DOHH2 (cell line): ENCODE measurements at regions not wholly inside any gene's neighbourhood (a gene's known extent, or its start where the extent isn't known, plus 50 kb on each side); places are given as distances from the start of the nearest gene placed in this dataset.

Experiments used
- H3F3A ChIP-seq: fragments of 200-600 bp; sonication (generic), shearing (Covaris generic); 2 replicates; pipeline ENCODE4 v1.6.0; 2016; ENCODE audit warnings: antibody characterized with exemption, mild to moderate bottlenecking; ENCODE audit not compliant: control insufficient read depth, insufficient read depth
- H3K27ac ChIP-seq: fragments of 200-600 bp; sonication (generic); 2 replicates; pipeline ENCODE4 v1.5.1; 2014; ENCODE audit warnings: low read depth, mild to moderate bottlenecking, low read length, moderate library complexity
- H3K27me3 ChIP-seq: fragments of 200-600 bp; sonication (generic); 2 replicates; pipeline ENCODE4 v1.6.1; 2014; ENCODE audit warnings: mild to moderate bottlenecking, low read length, mixed read lengths; ENCODE audit not compliant: control insufficient read depth
- H3K36me3 ChIP-seq: fragments of 200-600 bp; sonication (generic); 2 replicates; pipeline ENCODE4 v1.6.1; 2014; ENCODE audit warnings: mild to moderate bottlenecking, low read length, moderate library complexity, mixed read lengths; ENCODE audit not compliant: control insufficient read depth
- H3K4me1 ChIP-seq: fragments of 200-600 bp; sonication (generic); 2 replicates; pipeline ENCODE4 v1.6.1; 2014; ENCODE audit warnings: mild to moderate bottlenecking, low read length, mixed read lengths; ENCODE audit not compliant: control insufficient read depth
- H3K4me2 ChIP-seq: fragments of 200-600 bp; sonication (generic); 2 replicates; pipeline ENCODE4 v1.6.0; 2014; ENCODE audit warnings: mild to moderate bottlenecking, low read length, moderate library complexity
- H3K4me3 ChIP-seq: fragments of 200-600 bp; sonication (generic); 2 replicates; pipeline ENCODE4 v1.5.1; 2014; ENCODE audit warnings: mild to moderate bottlenecking, low read length, mixed read lengths
- H3K79me2 ChIP-seq: fragments of 200-600 bp; sonication (generic); 2 replicates; pipeline ENCODE4 v1.6.1; 2014; ENCODE audit warnings: mild to moderate bottlenecking, low read length, mixed read lengths; ENCODE audit not compliant: control insufficient read depth
- H3K9me2 ChIP-seq: fragments of 200-600 bp; sonication (generic); replicated peaks from 2 replicates; pipeline ENCODE4 v1.6.1; 2014; ENCODE audit warnings: mild to moderate bottlenecking, low read length, mixed read lengths; ENCODE audit not compliant: control insufficient read depth
- H3K9me3 ChIP-seq: fragments of 200-600 bp; sonication (generic); 2 replicates; pipeline ENCODE4 v1.6.1; 2014; ENCODE audit warnings: antibody characterized with exemption, low read length, mixed read lengths; ENCODE audit not compliant: control insufficient read depth, insufficient read depth
- H4K20me1 ChIP-seq: fragments of 200-600 bp; sonication (generic); 2 replicates; pipeline ENCODE4 v1.6.0; 2014; ENCODE audit warnings: low read depth, mild to moderate bottlenecking, antibody characterized with exemption, low read length, moderate library complexity; ENCODE audit not compliant: control insufficient read depth, insufficient read depth
- EZH2phosphoT487 ChIP-seq: fragments of 200-600 bp; sonication (generic); IDR thresholded peaks from 2 replicates; pipeline ENCODE4 v1.6.1; 2017; ENCODE audit warnings: borderline replicate concordance, mild to moderate bottlenecking, antibody characterized with exemption, low read length, moderate library complexity, mixed read lengths
- TF ChIP-seq, protein P1 (sequence below): fragments of 200-600 bp; sonication (generic); IDR thresholded peaks from one replicate; pipeline ENCODE4 v1.5.1; 2014; ENCODE audit warnings: antibody characterized with exemption, mild to moderate bottlenecking, low read depth, low read length; ENCODE audit not compliant: poor library complexity, severe bottlenecking

DNA sequence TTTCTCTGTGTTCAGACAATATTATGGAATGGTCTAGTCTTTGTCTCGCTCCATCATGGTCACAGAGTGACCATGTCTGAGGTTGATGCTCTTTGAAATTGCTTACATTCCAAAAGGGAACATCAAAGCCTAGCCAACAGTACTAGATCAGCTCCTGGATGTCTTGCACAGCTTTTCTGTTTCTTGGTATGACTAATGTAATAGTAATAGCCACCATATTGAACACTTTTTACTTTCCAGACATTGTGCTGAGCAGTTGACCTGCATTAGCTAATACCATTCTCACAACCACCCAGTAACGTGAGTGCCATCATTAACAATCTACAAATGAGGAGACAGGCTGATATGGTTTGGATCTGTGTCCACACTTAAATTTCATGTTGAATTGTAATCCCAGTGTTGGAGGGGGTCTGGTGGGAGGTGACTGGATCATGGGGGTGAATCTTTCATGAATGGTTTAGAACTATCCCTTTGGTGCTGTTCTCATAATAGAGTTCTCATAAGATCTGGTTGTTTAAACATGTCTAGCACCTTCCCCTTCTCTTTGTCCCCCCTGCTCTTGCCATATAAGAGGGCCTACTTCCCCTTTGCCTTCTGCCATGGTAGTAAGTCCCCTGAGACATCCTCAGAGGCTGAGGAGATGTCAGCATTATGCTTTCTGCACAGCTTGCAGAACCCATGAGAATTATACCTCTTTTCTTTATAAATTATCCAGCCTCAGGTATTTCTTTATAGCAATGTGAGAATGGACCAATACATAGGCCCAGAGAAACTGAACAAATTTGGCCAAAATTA is 577.5 kb upstream of the CLINT1 start:
- H3K4me1 ChIP-seq, result peaks cover 45% of the 10 kb centered on the region
- H3K4me3 ChIP-seq, result peak overlapping the region; percentile 44; the same call in 1 of the 2 replicates

DNA sequence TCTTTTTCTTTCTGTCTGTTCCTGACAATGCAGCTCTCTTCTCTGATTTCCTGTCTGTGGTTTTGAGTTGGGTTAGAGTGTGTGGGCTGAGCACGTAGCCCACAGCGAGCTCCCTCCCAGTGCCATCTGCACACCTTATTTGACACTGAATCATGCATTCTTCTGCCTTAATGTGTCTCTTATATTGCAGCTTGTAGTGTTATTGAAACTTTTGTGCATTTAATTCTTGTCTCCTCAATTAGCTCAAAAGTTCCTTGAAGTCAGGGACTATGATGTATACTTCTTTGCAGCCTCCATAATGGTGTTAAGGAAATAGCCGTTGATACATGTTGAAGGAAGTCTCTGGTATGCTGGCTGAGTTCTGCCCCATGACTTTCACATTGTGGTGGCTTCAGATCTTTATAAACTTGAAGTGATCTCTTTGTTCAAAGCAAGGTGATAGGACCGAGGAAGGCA is 576.2 kb upstream of the CLINT1 start:
- Histone ChIP-seq H3K27me3 (no peaks in the 10 kb centered on the region), H3K4me2 (peak overlapping the region; percentile 61), H3K4me1 (peaks cover 57% of the 10 kb centered on the region), H3K9me3 (no peaks in the 10 kb centered on the region), H3K27ac (peak overlapping the region; percentile 74), H3K9me2 (no peaks in the 10 kb centered on the region), H3K36me3 (0 out of 2 replicates have a peak, but pooled peaks cover 5% of the 10 kb centered on the region), H3K79me2 (no peaks in the 10 kb centered on the region), H4K20me1 (no peaks in the 10 kb centered on the region), H3F3A (0 out of 2 replicates have a peak, but pooled peaks cover 3% of the 10 kb centered on the region), H3K4me3 (peak overlapping the region; percentile 44)
- TF ChIP-seq, protein P1, sequence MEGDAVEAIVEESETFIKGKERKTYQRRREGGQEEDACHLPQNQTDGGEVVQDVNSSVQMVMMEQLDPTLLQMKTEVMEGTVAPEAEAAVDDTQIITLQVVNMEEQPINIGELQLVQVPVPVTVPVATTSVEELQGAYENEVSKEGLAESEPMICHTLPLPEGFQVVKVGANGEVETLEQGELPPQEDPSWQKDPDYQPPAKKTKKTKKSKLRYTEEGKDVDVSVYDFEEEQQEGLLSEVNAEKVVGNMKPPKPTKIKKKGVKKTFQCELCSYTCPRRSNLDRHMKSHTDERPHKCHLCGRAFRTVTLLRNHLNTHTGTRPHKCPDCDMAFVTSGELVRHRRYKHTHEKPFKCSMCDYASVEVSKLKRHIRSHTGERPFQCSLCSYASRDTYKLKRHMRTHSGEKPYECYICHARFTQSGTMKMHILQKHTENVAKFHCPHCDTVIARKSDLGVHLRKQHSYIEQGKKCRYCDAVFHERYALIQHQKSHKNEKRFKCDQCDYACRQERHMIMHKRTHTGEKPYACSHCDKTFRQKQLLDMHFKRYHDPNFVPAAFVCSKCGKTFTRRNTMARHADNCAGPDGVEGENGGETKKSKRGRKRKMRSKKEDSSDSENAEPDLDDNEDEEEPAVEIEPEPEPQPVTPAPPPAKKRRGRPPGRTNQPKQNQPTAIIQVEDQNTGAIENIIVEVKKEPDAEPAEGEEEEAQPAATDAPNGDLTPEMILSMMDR, result no peak
- no peak for TF ChIP-seq EZH2phosphoT487

More for the DNA sequence above, 577.5 kb upstream of the CLINT1 start:
- Histone ChIP-seq H3K27me3 (no peaks in the 10 kb centered on the region), H3K9me3 (no peaks in the 10 kb centered on the region), H3K9me2 (no peaks in the 10 kb centered on the region), H3K79me2 (no peaks in the 10 kb centered on the region), H3K27ac (peak overlapping the region; percentile 74; the same call in 1 of the 2 replicates), H3K36me3 (0 out of 2 replicates have a peak, but pooled peaks cover 5% of the 10 kb centered on the region), H3F3A (0 out of 2 replicates have a peak, but pooled peaks cover 3% of the 10 kb centered on the region), H3K4me2 (peak overlapping the region; percentile 61), H4K20me1 (no peaks in the 10 kb centered on the region)
- TF ChIP-seq EZH2phosphoT487, result no peak
- TF ChIP-seq, protein P1, result no peak

DNA sequence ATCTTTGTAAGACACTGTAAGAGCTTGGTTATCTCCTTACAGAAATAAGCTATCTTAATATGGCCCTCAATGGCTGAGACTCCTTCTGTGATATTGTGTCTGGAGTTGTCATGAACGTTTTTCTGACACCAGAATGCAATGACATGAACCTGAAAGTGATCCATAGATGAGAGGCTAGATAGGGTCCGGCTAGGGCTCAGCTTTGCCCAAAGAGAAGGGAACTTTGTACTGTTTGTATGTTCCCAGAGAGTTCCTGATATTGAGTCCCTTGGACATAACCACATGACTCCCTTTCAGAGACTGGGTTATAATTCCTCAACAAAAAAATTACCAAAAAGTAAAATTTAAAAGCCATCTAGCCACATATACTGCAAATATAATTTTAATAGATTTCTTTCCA is 575.8 kb upstream of the CLINT1 start:
- Histone ChIP-seq H3K4me2 (peak overlapping the region; percentile 61), H4K20me1 (no peaks in the 10 kb centered on the region)

More for the DNA sequence above, 575.8 kb upstream of the CLINT1 start:
- H3K4me3 ChIP-seq, result peak overlapping the region; percentile 44
- no peak for TF ChIP-seq EZH2phosphoT487
- TF ChIP-seq, protein P1, result no peak
- peak overlapping the region; percentile 74 for H3K27ac ChIP-seq
- H3K27me3 ChIP-seq, result no peaks in the 10 kb centered on the region
- H3K9me2 ChIP-seq, result no peaks in the 10 kb centered on the region
- H3K4me1 ChIP-seq, result peaks cover 62% of the 10 kb centered on the region
- no peaks in the 10 kb centered on the region for H3K79me2 ChIP-seq
- H3K36me3 ChIP-seq, result 0 out of 2 replicates have a peak, but pooled peaks cover 5% of the 10 kb centered on the region
- H3F3A ChIP-seq, result 0 out of 2 replicates have a peak, but pooled peaks cover 3% of the 10 kb centered on the region
- peaks cover 4% of the 10 kb centered on the region; the same call in 1 of the 2 replicates for H3K9me3 ChIP-seq
